ENCODE measurements at regions not wholly inside any gene's neighbourhood (a gene's known extent, or its start where the extent isn't known, plus 50 kb on each side); places are given as distances from the start of the nearest gene placed in this dataset.

DNA sequence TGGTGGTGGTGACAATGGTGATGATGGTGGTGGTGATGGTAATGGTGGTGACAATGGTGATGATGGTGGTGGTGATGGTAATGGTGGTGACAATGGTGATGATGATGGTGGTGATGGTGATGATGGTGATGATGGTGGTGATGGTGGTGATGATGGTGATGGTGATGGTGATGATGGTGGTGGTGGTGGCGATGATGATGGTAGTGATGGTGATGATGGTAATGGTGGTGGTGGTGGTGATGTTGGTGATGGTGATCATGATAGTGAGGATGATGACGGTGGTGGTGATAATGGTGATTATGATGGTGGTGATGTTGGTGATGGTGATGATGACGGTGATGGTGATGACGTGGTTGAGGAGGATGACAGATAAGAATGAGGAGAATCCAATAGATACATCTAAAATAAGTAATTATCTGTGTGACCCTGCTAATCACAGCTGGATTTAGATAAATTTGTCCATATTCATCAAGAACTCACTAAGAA, 170.7 kb upstream of the SFSWAP start:
- TF ChIP-seq CTCF (IDR thresholded peaks at IDR 0.05) (no peak), POLR2A (IDR thresholded peaks at IDR 0.05) (no peak), EP300 (IDR thresholded peaks at IDR 0.05) (no peak), POLR2AphosphoS5 (IDR thresholded peaks at IDR 0.05) (no peak)

All from suprapubic skin (tissue), 4 donors.